GM18505 (cell line): ENCODE measurements at regions not wholly inside any gene's neighbourhood (a gene's known extent, or its start where the extent isn't known, plus 50 kb on each side); places are given as distances from the start of the nearest gene placed in this dataset.

Experiments
- ATAC-seq: cut with Tn5 transposase; IDR thresholded peaks from one replicate; pipeline ENCODE4 v1.9.1; 2021; ENCODE audit not compliant: unreplicated experiment
- POLR2A ChIP-seq: IDR thresholded peaks from 4 replicates; pipeline ENCODE4 v1.6.1; 2011; ENCODE audit warnings: borderline replicate concordance; ENCODE audit not compliant: insufficient read depth, insufficient read length; ENCODE audit errors: extremely low read depth

GRCh38 chr1:201622353-201622752 lies 83.4 kb downstream of the NAV1 start:
- ATAC-seq, result no peak

GRCh38 chr1:201622824-201623223 lies 83.9 kb downstream of the NAV1 start:
- TF ChIP-seq POLR2A, result no peak
- no peak for ATAC-seq

More at GRCh38 chr1:201622353-201622752, 83.4 kb downstream of the NAV1 start:
- TF ChIP-seq POLR2A, result no peak

GRCh38 chr1:201624741-201625225 lies 85.9 kb downstream of the NAV1 start:
- TF ChIP-seq POLR2A, result no peak
- no peak for ATAC-seq

GRCh38 chr1:201625226-201625761 lies 86.4 kb downstream of the NAV1 start:
- no peak for TF ChIP-seq POLR2A
- no peak for ATAC-seq

GRCh38 chr1:201625851-201626251 lies 86.9 kb downstream of the NAV1 start:
- ATAC-seq, result no peak
- no peak for TF ChIP-seq POLR2A

GRCh38 chr1:201626629-201627275 lies 87.8 kb downstream of the NAV1 start:
- TF ChIP-seq POLR2A, result no peak
- ATAC-seq, result no peak

GRCh38 chr1:201628490-201628889 lies 89.6 kb downstream of the NAV1 start:
- ATAC-seq, result no peak
- TF ChIP-seq POLR2A, result no peak

GRCh38 chr1:201630582-201630981 lies 91.7 kb downstream of the NAV1 start:
- no peak for TF ChIP-seq POLR2A

GRCh38 chr1:201631037-201631436 lies 92.1 kb downstream of the NAV1 start:
- ATAC-seq, result no peak
- no peak for TF ChIP-seq POLR2A

More at GRCh38 chr1:201630582-201630981, 91.7 kb downstream of the NAV1 start:
- no peak for ATAC-seq

- no peak for ATAC-seq
- no peak for TF ChIP-seq POLR2A
Observed at GRCh38 chr1:201632364-201632952, 93.5 kb downstream of the NAV1 start.

GRCh38 chr1:201633297-201633696 lies 94.4 kb downstream of the NAV1 start:
- TF ChIP-seq POLR2A, result no peak
- ATAC-seq, result no peak

- no peak for ATAC-seq
- no peak for TF ChIP-seq POLR2A
Observed at GRCh38 chr1:201633811-201634210, 94.9 kb downstream of the NAV1 start.

- ATAC-seq, result no peak
- TF ChIP-seq POLR2A, result no peak
Observed at GRCh38 chr1:201634261-201634660, 95.3 kb downstream of the NAV1 start.

GRCh38 chr1:201636097-201636496 lies 97.2 kb downstream of the NAV1 start:
- no peak for TF ChIP-seq POLR2A
- no peak for ATAC-seq

GRCh38 chr1:201636510-201636971 lies 97.6 kb downstream of the NAV1 start:
- no peak for ATAC-seq
- no peak for TF ChIP-seq POLR2A
